Keratinocyte (primary cell): ENCODE measurements at regions not wholly inside any gene's neighbourhood (a gene's known extent, or its start where the extent isn't known, plus 50 kb on each side); places are given as distances from the start of the nearest gene placed in this dataset.

Source experiments
- DNase-seq: peaks from one replicate; pipeline ENCODE4 v3.0.0-alpha.2; 2011; ENCODE audit warnings: low read depth, missing footprints, low spot score
- FAIRE-seq: peaks from 2 replicates; lab custom pipeline; 2011; peaks lifted over from hg19 to GRCh38; lab: Jason Lieb, UNC
- H2AFZ ChIP-seq: 2 replicates; pipeline ENCODE4 v1.6.0; 2012; ENCODE audit warnings: low read length, control low read depth, inconsistent platforms; ENCODE audit not compliant: control insufficient read depth
- H3K27ac ChIP-seq: 2 replicates; pipeline ENCODE4 v1.5.1; 2011; ENCODE audit warnings: low read length; ENCODE audit not compliant: control insufficient read depth, insufficient read depth
- H3K27me3 ChIP-seq: 3 replicates; pipeline ENCODE4 v1.6.0; 2011; ENCODE audit warnings: low read length; ENCODE audit not compliant: control insufficient read depth, insufficient read depth; ENCODE audit errors: extremely low read depth
- H3K36me3 ChIP-seq, 2 experiments: 2 replicates in 1 of 2; 3 replicates in 1 of 2; pipeline ENCODE4 v1.5.1; 2011; ENCODE audit warnings: low read length in 2 of 2, mild to moderate bottlenecking in 1 of 2; ENCODE audit not compliant: control insufficient read depth in 2 of 2, insufficient read depth in 2 of 2; ENCODE audit errors: extremely low read depth in 1 of 2
- H3K4me1 ChIP-seq: 3 replicates; pipeline ENCODE4 v1.5.1; 2011; ENCODE audit warnings: low read length; ENCODE audit not compliant: control insufficient read depth, insufficient read depth; ENCODE audit errors: extremely low read depth
- H3K4me2 ChIP-seq: 3 replicates; pipeline ENCODE4 v1.6.0; 2011; ENCODE audit warnings: low read depth, low read length; ENCODE audit not compliant: control insufficient read depth, insufficient read depth; ENCODE audit errors: extremely low read depth
- H3K4me3 ChIP-seq, 3 experiments: fragments of 200-600 bp in 1 of 3; sonication (generic) in 1 of 3; 2 replicates in 2 of 3; 3 replicates in 1 of 3; pipeline ENCODE4 v1.5.1; 2011 to 2016; ENCODE audit warnings: low read length in 3 of 3, mild to moderate bottlenecking in 3 of 3, control low read depth in 2 of 3, inconsistent platforms in 1 of 3, low read depth in 1 of 3, mixed read lengths in 1 of 3, mixed run types in 1 of 3, moderate library complexity in 1 of 3; ENCODE audit not compliant: control insufficient read depth in 2 of 3, insufficient read depth in 2 of 3; ENCODE audit errors: extremely low read depth in 1 of 3
- H3K79me2 ChIP-seq: 2 replicates; pipeline ENCODE4 v1.6.0; 2012; ENCODE audit warnings: low read length; ENCODE audit not compliant: control insufficient read depth, insufficient read depth
- H3K9ac ChIP-seq: 3 replicates; pipeline ENCODE4 v1.6.0; 2011; ENCODE audit warnings: low read length; ENCODE audit not compliant: control insufficient read depth, insufficient read depth; ENCODE audit errors: extremely low read depth
- H3K9me1 ChIP-seq: 3 replicates; pipeline ENCODE4 v1.6.0; 2011; ENCODE audit warnings: low read length; ENCODE audit not compliant: control insufficient read depth, insufficient read depth; ENCODE audit errors: extremely low read depth
- H3K9me3 ChIP-seq: 2 replicates; pipeline ENCODE4 v1.5.1; 2012; ENCODE audit warnings: low read depth, low read length; ENCODE audit not compliant: control insufficient read depth
- H4K20me1 ChIP-seq: 3 replicates; pipeline ENCODE4 v1.6.0; 2011; ENCODE audit warnings: low read length; ENCODE audit not compliant: control insufficient read depth, insufficient read depth; ENCODE audit errors: extremely low read depth
- CTCF ChIP-seq, 3 experiments: IDR thresholded peaks in 1 of 3; conservative IDR thresholded peaks in 1 of 3; optimal IDR thresholded peaks in 1 of 3; 2 replicates in 2 of 3; 3 replicates in 1 of 3; pipeline versions ENCODE3 to v1.5.1; 2011; ENCODE audit warnings: low read length in 3 of 3, mild to moderate bottlenecking in 3 of 3, moderate library complexity in 2 of 3, control low read depth in 1 of 3, inconsistent platforms in 1 of 3; ENCODE audit not compliant: insufficient read depth in 2 of 3; ENCODE audit errors: extremely low read depth in 1 of 3
- EZH2 ChIP-seq: IDR thresholded peaks from one replicate; pipeline ENCODE4 v1.6.1; 2012; ENCODE audit warnings: inconsistent platforms, mild to moderate bottlenecking, low read length, moderate library complexity
- dilution Hi-C: fragments of 300-500 bp; cut with MboI; formaldehyde crosslinking; loops from one replicate; pipeline ENCODE4 v1.7.0; 2020; ENCODE audit warnings: low sequenced_read_pairs; ENCODE audit not compliant: extremely low pct_ligation_motif_present

- dilution Hi-C loops, result no loop called here
- no peaks in the 10 kb centered on the region for H3K36me3 ChIP-seq
- no peaks in the 10 kb centered on the region for H3K9me1 ChIP-seq
- H3K9ac ChIP-seq, result no peak overlapping the region
- no peak overlapping the region for H3K27ac ChIP-seq
- no peak for TF ChIP-seq EZH2
- no peak for TF ChIP-seq CTCF (optimal IDR thresholded peaks at IDR 0.05 in 1 of 3, IDR thresholded peaks at IDR 0.05 in 1 of 3, conservative IDR thresholded peaks at IDR 0.05 in 1 of 3; ENCODE audit: extremely low read depth in 1 of 3, insufficient read depth in 2 of 3, low read length in 3 of 3)
- H3K9me3 ChIP-seq, result peaks cover 43% of the 10 kb centered on the region
- no peaks in the 10 kb centered on the region for H4K20me1 ChIP-seq
- H2AFZ ChIP-seq, result no peak overlapping the region
- FAIRE-seq, result no peak
- H3K4me2 ChIP-seq, result no peak overlapping the region
- no peak overlapping the region for H3K4me3 ChIP-seq
- no peak for DNase-seq
- no peaks in the 10 kb centered on the region for H3K79me2 ChIP-seq
- H3K4me1 ChIP-seq, result no peaks in the 10 kb centered on the region
- H3K27me3 ChIP-seq, result no peaks in the 10 kb centered on the region
Measured at GRCh38 chr22:48701296-48702030, 1126.2 kb downstream of the BRD1 start.

- H3K4me2 ChIP-seq, result no peak overlapping the region
- no peaks in the 10 kb centered on the region for H3K27me3 ChIP-seq
- peaks cover 47% of the 10 kb centered on the region for H3K9me3 ChIP-seq
- no peaks in the 10 kb centered on the region for H3K4me1 ChIP-seq
- H3K27ac ChIP-seq, result no peak overlapping the region
- H3K36me3 ChIP-seq, result no peaks in the 10 kb centered on the region
- H3K4me3 ChIP-seq, result no peak overlapping the region
- no peaks in the 10 kb centered on the region for H3K9me1 ChIP-seq
- DNase-seq (no peak), FAIRE-seq (no peak)
- TF ChIP-seq CTCF (optimal IDR thresholded peaks at IDR 0.05 in 1 of 3, IDR thresholded peaks at IDR 0.05 in 1 of 3, conservative IDR thresholded peaks at IDR 0.05 in 1 of 3; ENCODE audit: extremely low read depth in 1 of 3, insufficient read depth in 2 of 3, low read length in 3 of 3) (no peak), EZH2 (no peak)
- dilution Hi-C loops, result no loop called here
- no peaks in the 10 kb centered on the region for H4K20me1 ChIP-seq
- no peak overlapping the region for H2AFZ ChIP-seq
- no peak overlapping the region for H3K9ac ChIP-seq
- no peaks in the 10 kb centered on the region for H3K79me2 ChIP-seq
Measured at GRCh38 chr22:48700566-48701295, 1126.9 kb downstream of the BRD1 start.
